Naive thymus-derived CD4-positive, alpha-beta T cell (primary cell): ENCODE measurements at regions not wholly inside any gene's neighbourhood (a gene's known extent, or its start where the extent isn't known, plus 50 kb on each side); places are given as distances from the start of the nearest gene placed in this dataset.

Source experiments
- ATAC-seq: fragments of 150-1000 bp; cut with Tn5 transposase; 2 replicates; pipeline ENCODE4 v1.10.0; 2021; ENCODE audit warnings: mild to moderate bottlenecking, moderate library complexity
- CTCF ChIA-PET: fragments of 350-600 bp; sonication (Branson Sonifier 250); formaldehyde crosslinking; loops from one replicate; lab custom pipeline; 2021; ENCODE audit warnings: antibody characterized with exemption; lab: Charles Lee
- POLR2A ChIA-PET: fragments of 350-600 bp; sonication (Branson Sonifier 250); formaldehyde crosslinking; loops from one replicate; lab custom pipeline; 2021; ENCODE audit warnings: antibody characterized with exemption, inconsistent platforms; lab: Charles Lee
- DNase-seq, 9 donors: peaks; one replicate each; pipeline versions ENCODE4 v3.0.0 to v3.0.0-alpha.2; 2020 to 2022; ENCODE audit warnings: mixed read lengths in 1 of 9
- H3K27ac ChIP-seq: one replicate; pipeline ENCODE4 v1.7.0; 2013; ENCODE audit warnings: mild to moderate bottlenecking, low read depth, low read length, moderate library complexity
- H3K27me3 ChIP-seq, 2 donors: one replicate each; pipeline ENCODE4 v1.7.0; 2013; ENCODE audit warnings: low read length in 2 of 2, mild to moderate bottlenecking in 2 of 2, moderate library complexity in 2 of 2; ENCODE audit not compliant: control insufficient read depth in 2 of 2, insufficient read depth in 2 of 2
- H3K36me3 ChIP-seq, 3 experiments: 1 replicate in 2 of 3; 2 replicates in 1 of 3; pipeline ENCODE4 v1.7.0; 2013; ENCODE audit warnings: low read length in 3 of 3, mild to moderate bottlenecking in 3 of 3, moderate library complexity in 1 of 3; ENCODE audit not compliant: insufficient read depth in 3 of 3, control insufficient read depth in 2 of 3
- H3K4me1 ChIP-seq, 2 donors: one replicate each; pipeline ENCODE4 v1.7.0; 2013; ENCODE audit warnings: low read length in 2 of 2, mild to moderate bottlenecking in 2 of 2, moderate library complexity in 1 of 2; ENCODE audit not compliant: control insufficient read depth in 2 of 2, insufficient read depth in 2 of 2
- H3K4me3 ChIP-seq: 2 replicates; pipeline ENCODE4 v1.7.0; 2013; ENCODE audit warnings: mild to moderate bottlenecking, low read length
- H3K9me3 ChIP-seq, 3 experiments: 1 replicate in 2 of 3; 2 replicates in 1 of 3; pipeline ENCODE4 v1.7.0; 2013; ENCODE audit warnings: low read length in 3 of 3; ENCODE audit not compliant: control insufficient read depth in 2 of 3
- H3K27ac Mint-ChIP-seq, 9 donors: one replicate each; pipeline ENCODE4 v1.8.0; 2020 to 2022; ENCODE audit warnings: mixed read lengths in 9 of 9, mild to moderate bottlenecking in 8 of 9, moderate library complexity in 5 of 9, inconsistent platforms in 2 of 9
- H3K27me3 Mint-ChIP-seq, 5 donors: one replicate each; pipeline ENCODE4 v1.8.0; 2021 to 2022; ENCODE audit warnings: mixed read lengths in 5 of 5, mild to moderate bottlenecking in 1 of 5
- H3K36me3 Mint-ChIP-seq, 5 donors: one replicate each; pipeline ENCODE4 v1.8.0; 2020 to 2022; ENCODE audit warnings: mixed read lengths in 5 of 5, mild to moderate bottlenecking in 3 of 5, inconsistent platforms in 1 of 5
- H3K4me1 Mint-ChIP-seq, 7 donors: one replicate each; pipeline ENCODE4 v1.8.0; 2020 to 2022; ENCODE audit warnings: mixed read lengths in 7 of 7, mild to moderate bottlenecking in 3 of 7, inconsistent platforms in 1 of 7
- H3K4me3 Mint-ChIP-seq, 10 donors: one replicate each; pipeline ENCODE4 v1.8.0; 2020 to 2022; ENCODE audit warnings: mild to moderate bottlenecking in 10 of 10, mixed read lengths in 10 of 10, moderate library complexity in 6 of 10, inconsistent platforms in 2 of 10
- H3K9me3 Mint-ChIP-seq, 11 donors: one replicate each; pipeline ENCODE4 v1.8.0; 2020 to 2022; ENCODE audit warnings: mixed read lengths in 11 of 11, mild to moderate bottlenecking in 4 of 11, inconsistent platforms in 1 of 11, moderate library complexity in 1 of 11
- intact Hi-C, 2 donors: fragments of 100-400 bp; cut with micrococcal nuclease; formaldehyde crosslinking; loops; one replicate each; pipeline ENCODE4 v1.15.1; 2023

- no peaks in the 10 kb centered on the region for H3K4me1 ChIP-seq
- no peak overlapping the region for H3K4me3 Mint-ChIP-seq
- no peak for ATAC-seq
- no peak overlapping the region for H3K27ac Mint-ChIP-seq
- H3K27me3 Mint-ChIP-seq = no peaks in the 10 kb centered on the region
- CTCF ChIA-PET = no interaction called here
- no peaks in the 10 kb centered on the region for H3K36me3 Mint-ChIP-seq
- no peaks in the 10 kb centered on the region for H3K9me3 ChIP-seq
- intact Hi-C loops = no loop called here
- H3K27ac ChIP-seq = no peak overlapping the region
- no peaks in the 10 kb centered on the region for H3K27me3 ChIP-seq
- peaks cover 0 to 6% (median 0%) of the 10 kb centered on the region in 11 donors for H3K9me3 Mint-ChIP-seq
- H3K36me3 ChIP-seq = no peaks in the 10 kb centered on the region
- no peaks in the 10 kb centered on the region for H3K4me1 Mint-ChIP-seq
- POLR2A ChIA-PET = no interaction called here
- no peak for DNase-seq
- H3K4me3 ChIP-seq = no peak overlapping the region
These were observed 54.1 kb upstream of the PIK3C2G start for GRCh38 chr12:18207266-18207665.

DNA sequence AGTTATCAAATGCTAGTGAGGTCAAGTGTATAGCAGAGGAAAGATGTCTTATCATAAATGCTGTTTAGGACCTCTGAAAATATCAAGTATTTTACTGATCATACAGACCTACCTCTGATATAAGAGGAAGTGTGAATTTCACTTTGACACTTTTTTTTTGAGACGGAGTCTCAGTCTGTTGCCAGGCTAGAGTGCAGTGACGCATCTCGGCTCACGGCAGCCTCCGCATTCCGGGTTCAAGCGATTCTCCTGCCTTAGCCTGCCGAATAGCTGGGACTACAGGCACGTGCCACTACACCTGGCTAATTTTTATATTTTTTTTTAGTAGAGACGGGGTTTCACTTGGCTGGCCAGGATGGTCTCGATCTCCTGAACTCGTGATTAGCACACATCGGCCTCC, 55.1 kb upstream of the PIK3C2G start:
- no peaks in the 10 kb centered on the region for H3K36me3 Mint-ChIP-seq
- H3K27ac Mint-ChIP-seq = no peak overlapping the region
- H3K36me3 ChIP-seq = no peaks in the 10 kb centered on the region
- no peaks in the 10 kb centered on the region for H3K4me1 Mint-ChIP-seq
- no peaks in the 10 kb centered on the region for H3K4me1 ChIP-seq
- no peak for DNase-seq
- intact Hi-C loops = no loop called here
- POLR2A ChIA-PET = no interaction called here
- no peaks in the 10 kb centered on the region for H3K9me3 ChIP-seq
- no peak overlapping the region for H3K4me3 ChIP-seq
- no peaks in the 10 kb centered on the region for H3K27me3 ChIP-seq
- no peak overlapping the region for H3K27ac ChIP-seq
- no peak overlapping the region for H3K4me3 Mint-ChIP-seq
- H3K27me3 Mint-ChIP-seq = no peaks in the 10 kb centered on the region
- CTCF ChIA-PET = interaction anchor here (0.5 kb wide), 1 partner anchor 60 kb away, joined by 3 read pairs; no protein-coding TSS in a partner anchor
- ATAC-seq = no peak
- H3K9me3 Mint-ChIP-seq = peaks cover 0 to 5% (median 0%) of the 10 kb centered on the region in 11 donors

DNA sequence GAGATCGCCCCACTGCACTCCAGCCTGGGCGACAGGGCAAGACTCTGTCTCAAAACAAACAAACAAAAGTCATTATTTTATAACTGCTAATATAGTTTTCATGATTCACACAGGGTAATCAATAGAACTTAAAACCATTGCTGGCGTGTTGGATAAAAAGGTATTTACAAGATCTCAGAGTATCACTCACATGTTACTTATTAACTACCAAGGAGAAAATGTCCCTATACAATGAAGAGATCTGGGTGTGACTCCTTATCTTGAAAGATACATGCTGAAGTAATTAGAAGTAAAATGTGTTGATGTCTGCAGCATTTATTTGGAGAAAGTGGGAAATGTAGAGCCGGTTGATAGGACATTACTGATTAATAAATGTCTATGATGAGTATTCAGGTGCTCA, 57.3 kb upstream of the PIK3C2G start:
- peaks cover 0 to 3% (median 0%) of the 10 kb centered on the region in 11 donors for H3K9me3 Mint-ChIP-seq
- H3K4me1 ChIP-seq = no peaks in the 10 kb centered on the region
- no peak overlapping the region for H3K4me3 ChIP-seq
- no peaks in the 10 kb centered on the region for H3K4me1 Mint-ChIP-seq
- no peaks in the 10 kb centered on the region for H3K9me3 ChIP-seq
- H3K27me3 Mint-ChIP-seq = no peaks in the 10 kb centered on the region
- ATAC-seq (no peak), DNase-seq (no peak)
- POLR2A ChIA-PET = no interaction called here
- no peaks in the 10 kb centered on the region for H3K27me3 ChIP-seq
- H3K27ac ChIP-seq = no peak overlapping the region
- H3K27ac Mint-ChIP-seq = no peak overlapping the region
- no peak overlapping the region for H3K4me3 Mint-ChIP-seq
- intact Hi-C loops = no loop called here
- CTCF ChIA-PET = no interaction called here
- H3K36me3 ChIP-seq = no peaks in the 10 kb centered on the region
- H3K36me3 Mint-ChIP-seq = no peaks in the 10 kb centered on the region

DNA sequence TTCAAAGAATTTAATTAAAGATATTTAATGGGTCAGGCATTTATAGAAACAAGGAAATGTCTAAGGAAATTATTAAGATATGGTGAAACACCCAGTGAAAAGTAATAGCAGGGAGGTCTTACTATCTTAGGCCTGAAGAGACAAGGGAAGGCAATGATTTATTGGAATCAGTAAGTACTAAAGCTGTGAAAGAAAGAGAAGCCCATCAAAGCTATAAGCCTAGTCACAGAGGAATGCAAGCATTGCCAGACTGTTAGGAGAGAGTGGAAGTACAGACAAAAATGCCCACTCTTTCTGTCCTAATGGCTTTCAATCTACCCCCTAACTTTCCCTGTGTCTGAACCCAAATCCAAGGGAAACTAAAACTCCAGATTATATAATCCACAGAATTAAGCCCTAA, 69.2 kb upstream of the PIK3C2G start:
- Mint-ChIP-seq H3K9me3 (peaks cover 0 to 15% (median 5%) of the 10 kb centered on the region in 11 donors), H3K27ac (no peak overlapping the region), H3K4me3 (no peak overlapping the region), H3K4me1 (no peaks in the 10 kb centered on the region), H3K36me3 (no peaks in the 10 kb centered on the region), H3K27me3 (no peaks in the 10 kb centered on the region)
- intact Hi-C loops = no loop called here
- Histone ChIP-seq H3K4me1 (no peaks in the 10 kb centered on the region), H3K4me3 (no peak overlapping the region), H3K27ac (no peak overlapping the region), H3K27me3 (no peaks in the 10 kb centered on the region), H3K9me3 (no peaks in the 10 kb centered on the region), H3K36me3 (no peaks in the 10 kb centered on the region)
- POLR2A ChIA-PET = no interaction called here
- CTCF ChIA-PET = no interaction called here
- ATAC-seq (no peak), DNase-seq (no peak)

- Mint-ChIP-seq H3K27ac (no peak overlapping the region), H3K27me3 (no peaks in the 10 kb centered on the region), H3K9me3 (peaks cover 0 to 8% (median 5%) of the 10 kb centered on the region in 11 donors), H3K4me3 (no peak overlapping the region), H3K36me3 (no peaks in the 10 kb centered on the region), H3K4me1 (no peaks in the 10 kb centered on the region)
- no peak for DNase-seq
- intact Hi-C loops = no loop called here
- no peaks in the 10 kb centered on the region for H3K4me1 ChIP-seq
- CTCF ChIA-PET = interaction anchor here (0.6 kb wide), 1 partner anchor 1077 kb away, joined by 4 read pairs; no protein-coding TSS in a partner anchor
- no peak for ATAC-seq
- H3K9me3 ChIP-seq = no peaks in the 10 kb centered on the region
- H3K27me3 ChIP-seq = no peaks in the 10 kb centered on the region
- no peaks in the 10 kb centered on the region for H3K36me3 ChIP-seq
- H3K27ac ChIP-seq = no peak overlapping the region
- no peak overlapping the region for H3K4me3 ChIP-seq
- POLR2A ChIA-PET = no interaction called here
These were observed 78.2 kb upstream of the PIK3C2G start for GRCh38 chr12:18183141-18183540.

- H3K4me1 Mint-ChIP-seq = no peaks in the 10 kb centered on the region
- H3K4me3 Mint-ChIP-seq = no peak overlapping the region
- intact Hi-C loops = no loop called here
- no peak for DNase-seq
- no peak overlapping the region for H3K27ac Mint-ChIP-seq
- no peaks in the 10 kb centered on the region for H3K36me3 ChIP-seq
- no peak overlapping the region for H3K27ac ChIP-seq
- peaks cover 0 to 4% (median 0%) of the 10 kb centered on the region in 5 donors for H3K36me3 Mint-ChIP-seq
- H3K9me3 Mint-ChIP-seq = peaks cover 3 to 42% (median 14%) of the 10 kb centered on the region in 11 donors
- no peak for ATAC-seq
- CTCF ChIA-PET = no interaction called here
- H3K27me3 ChIP-seq = no peaks in the 10 kb centered on the region
- peaks cover 0 to 3% (median 0%) of the 10 kb centered on the region in 5 donors for H3K27me3 Mint-ChIP-seq
- peaks cover 0 to 14% (median 0%) of the 10 kb centered on the region in 3 experiments for H3K9me3 ChIP-seq
- H3K4me3 ChIP-seq = no peak overlapping the region
- no peaks in the 10 kb centered on the region for H3K4me1 ChIP-seq
- POLR2A ChIA-PET = no interaction called here
These were observed 81.6 kb upstream of the RERGL start for GRCh38 chr12:18171571-18171970.

DNA sequence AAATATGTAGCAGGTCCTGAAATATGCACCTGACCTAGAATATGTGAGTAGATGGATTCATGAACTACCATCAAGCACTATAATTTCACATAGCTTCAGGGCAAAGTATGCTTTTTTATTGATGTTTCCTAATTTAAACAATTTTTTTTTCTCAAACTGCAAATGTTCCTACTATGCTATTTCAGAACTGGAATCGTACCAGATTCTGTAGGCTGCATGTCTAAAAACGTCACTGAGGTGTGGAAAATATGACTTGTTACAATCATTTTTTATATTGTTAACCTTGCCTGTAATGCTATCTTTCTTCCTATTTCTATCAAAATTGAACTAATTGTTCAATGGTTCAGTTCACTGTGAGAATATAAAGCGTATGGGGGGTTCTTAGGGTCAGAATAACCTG, 78.0 kb upstream of the RERGL start:
- Mint-ChIP-seq H3K27me3 (peaks cover 0 to 3% (median 0%) of the 10 kb centered on the region in 5 donors), H3K27ac (no peak overlapping the region), H3K4me3 (no peak overlapping the region), H3K9me3 (peaks cover 3 to 29% (median 8%) of the 10 kb centered on the region in 11 donors), H3K36me3 (peaks cover 0 to 4% (median 0%) of the 10 kb centered on the region in 5 donors), H3K4me1 (peaks cover 0 to 8% (median 4%) of the 10 kb centered on the region in 7 donors)
- peaks cover 0 to 5% (median 0%) of the 10 kb centered on the region in 3 experiments for H3K9me3 ChIP-seq
- intact Hi-C loops = no loop called here
- ATAC-seq = no peak
- DNase-seq = no peak
- no peaks in the 10 kb centered on the region for H3K27me3 ChIP-seq
- no peak overlapping the region for H3K4me3 ChIP-seq
- no peaks in the 10 kb centered on the region for H3K36me3 ChIP-seq
- ChIA-PET POLR2A (no interaction called here), CTCF (no interaction called here)
- no peaks in the 10 kb centered on the region for H3K4me1 ChIP-seq
- H3K27ac ChIP-seq = no peak overlapping the region
